Mucosa of gallbladder (tissue), 1 donor: ENCODE measurements at regions not wholly inside any gene's neighbourhood (a gene's known extent, or its start where the extent isn't known, plus 50 kb on each side); places are given as distances from the start of the nearest gene placed in this dataset.
"Not testable (repeated sequence)": the region's sequence is repeated elsewhere in the genome, so short reads cannot be mapped to it uniquely, and the experiment has no call there.

Experiments used
- DNase-seq: peaks from one replicate; pipeline ENCODE4 v3.0.0-alpha.2; 2020; ENCODE audit warnings: low spot score
- donor health status: DM: no; HTN: no; CAD: no.

GRCh38 chrX:118215346-118215745, 98.7 kb upstream of the KLHL13 start:
- no peak for DNase-seq

- no peak for DNase-seq
These were observed 99.5 kb upstream of the KLHL13 start for GRCh38 chrX:118216087-118216486.

GRCh38 chrX:118216509-118216908, 99.9 kb upstream of the KLHL13 start:
- DNase-seq = no peak

- DNase-seq = no peak
These were observed 101.5 kb upstream of the KLHL13 start for GRCh38 chrX:118218079-118218478.

GRCh38 chrX:118218940-118219339, 102.3 kb upstream of the KLHL13 start:
- DNase-seq = no peak

GRCh38 chrX:118219866-118220265, 103.3 kb upstream of the KLHL13 start:
- no peak for DNase-seq

GRCh38 chrX:118220509-118220908, 103.9 kb upstream of the KLHL13 start:
- no peak for DNase-seq

- DNase-seq = no peak
These were observed 104.7 kb upstream of the KLHL13 start for GRCh38 chrX:118221270-118221669.

GRCh38 chrX:118221733-118222132, 105.1 kb upstream of the KLHL13 start:
- no peak for DNase-seq

GRCh38 chrX:118222421-118222820, 105.8 kb upstream of the KLHL13 start:
- DNase-seq = no peak

GRCh38 chrX:118225711-118226428, 109.3 kb upstream of the KLHL13 start:
- no peak for DNase-seq

GRCh38 chrX:118228041-118228440, 111.4 kb upstream of the KLHL13 start:
- DNase-seq = no peak

- DNase-seq = no peak
These were observed 111.8 kb upstream of the KLHL13 start for GRCh38 chrX:118228456-118228855.

GRCh38 chrX:118231464-118231863, 114.4 kb upstream of the WDR44 start:
- DNase-seq = no peak

GRCh38 chrX:118239178-118239870, 106.6 kb upstream of the WDR44 start:
- no peak for DNase-seq

- DNase-seq = no peak
These were observed 105.8 kb upstream of the WDR44 start for GRCh38 chrX:118239913-118240698.

GRCh38 chrX:118246961-118247360, 98.9 kb upstream of the WDR44 start:
- not testable (repeated sequence) for DNase-seq

- no peak for DNase-seq
These were observed 96.8 kb upstream of the WDR44 start for GRCh38 chrX:118249146-118249545.

- no peak for DNase-seq
These were observed 95.5 kb upstream of the WDR44 start for GRCh38 chrX:118250445-118250844.

- no peak for DNase-seq
These were observed 94.6 kb upstream of the WDR44 start for GRCh38 chrX:118251271-118251670.

- no peak for DNase-seq
These were observed 92.9 kb upstream of the WDR44 start for GRCh38 chrX:118252967-118253366.

- DNase-seq = peak; percentile 62
These were observed 91.3 kb upstream of the WDR44 start for GRCh38 chrX:118254611-118255010.

GRCh38 chrX:118255921-118256320, 90.0 kb upstream of the WDR44 start:
- no peak for DNase-seq
